A673 (cell line): ENCODE measurements at regions not wholly inside any gene's neighbourhood (a gene's known extent, or its start where the extent isn't known, plus 50 kb on each side); places are given as distances from the start of the nearest gene placed in this dataset.

Experiments used
- BruUV-seq: library from RNA; stranded (reverse); fragments of 400-500 nt; replicated peaks from 2 replicates; lab custom pipeline; 2021; lab: Mats Ljungman, UMichigan
- CTCF ChIA-PET: fragments of 300-600 bp; sonication (Branson Sonifier 250); formaldehyde crosslinking; loops from one replicate; lab custom pipeline; 2022; ENCODE audit warnings: antibody characterized with exemption; lab: Charles Lee
- POLR2A ChIA-PET: fragments of 300-600 bp; sonication (Branson Sonifier 250); formaldehyde crosslinking; loops from one replicate; lab custom pipeline; 2022; ENCODE audit warnings: antibody characterized with exemption; ENCODE audit not compliant: low non-redundant PET; lab: Charles Lee
- DNase-seq: peaks from one replicate; pipeline ENCODE4 v3.0.0-alpha.2; 2015; ENCODE audit warnings: low spot score
- H3K27ac ChIP-seq: fragments of 200-600 bp; sonication (generic); 2 replicates; pipeline ENCODE4 v1.5.1; 2016; ENCODE audit warnings: mixed run types, low read depth, mild to moderate bottlenecking, mixed read lengths, antibody characterized with exemption, low read length; ENCODE audit not compliant: poor library complexity, severe bottlenecking
- H3K27me3 ChIP-seq: fragments of 200-600 bp; sonication (generic); replicated peaks from 2 replicates; pipeline ENCODE4 v1.6.1; 2017; ENCODE audit warnings: mixed run types, low read depth, mild to moderate bottlenecking, mixed read lengths, antibody characterized with exemption, low read length; ENCODE audit not compliant: insufficient read depth, poor library complexity
- H3K36me3 ChIP-seq: fragments of 200-600 bp; sonication (generic); 2 replicates; pipeline ENCODE4 v1.6.1; 2016; ENCODE audit warnings: mixed run types, mild to moderate bottlenecking, mixed read lengths, antibody characterized with exemption, low read length; ENCODE audit not compliant: insufficient read depth, poor library complexity, severe bottlenecking
- H3K4me1 ChIP-seq: fragments of 200-600 bp; sonication (generic); 2 replicates; pipeline ENCODE4 v1.6.1; 2017; ENCODE audit warnings: mixed run types, mild to moderate bottlenecking, mixed read lengths, antibody characterized with exemption, low read length; ENCODE audit not compliant: insufficient read depth, poor library complexity, severe bottlenecking
- H3K4me3 ChIP-seq: fragments of 200-600 bp; sonication (generic); 2 replicates; pipeline ENCODE4 v1.5.1; 2016; ENCODE audit warnings: low read depth, mixed run types, mild to moderate bottlenecking, mixed read lengths, low read length; ENCODE audit not compliant: poor library complexity, severe bottlenecking
- H3K9me3 ChIP-seq: fragments of 200-600 bp; sonication (generic); 2 replicates; pipeline ENCODE4 v1.6.1; 2016; ENCODE audit warnings: mixed run types, low read depth, mild to moderate bottlenecking, mixed read lengths, antibody characterized with exemption, low read length; ENCODE audit not compliant: poor library complexity, severe bottlenecking
- CTCF ChIP-seq: fragments of 300-800, 200-600 bp; sonication (generic); conservative IDR thresholded peaks from 2 replicates; pipeline ENCODE4 v1.5.1; 2017; ENCODE audit warnings: low read depth, mild to moderate bottlenecking, antibody characterized with exemption, low read length, moderate library complexity, mixed read lengths
- EZH2 ChIP-seq: fragments of 200-600 bp; sonication (generic); IDR thresholded peaks from 2 replicates; pipeline ENCODE4 v1.6.1; 2017; ENCODE audit warnings: borderline replicate concordance, low read depth, mild to moderate bottlenecking, mixed read lengths, antibody characterized with exemption, low read length; ENCODE audit not compliant: poor library complexity, severe bottlenecking
- intact Hi-C: fragments of 100-400 bp; cut with micrococcal nuclease; formaldehyde crosslinking; loops from one replicate; pipeline ENCODE4 v1.10.0; 2022; ENCODE audit not compliant: unreplicated experiment

DNA sequence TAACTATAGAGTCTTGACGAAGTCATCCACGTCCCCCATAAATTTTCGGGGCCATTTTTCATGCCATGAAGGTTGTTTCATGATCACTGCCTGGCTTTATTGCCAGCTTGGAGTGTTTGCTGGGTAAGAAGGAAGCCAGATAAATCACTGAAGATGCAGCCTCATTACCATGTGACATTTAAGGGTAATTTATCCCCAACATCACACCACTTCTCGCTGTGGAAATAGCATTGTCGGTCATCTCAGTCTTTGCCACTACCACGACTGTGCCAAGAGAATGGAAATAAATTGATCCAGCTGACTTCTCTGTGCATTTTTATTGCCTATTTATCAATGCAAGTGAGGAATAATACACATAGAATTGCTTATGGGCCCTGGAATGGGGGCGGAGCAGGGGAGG is 617.9 kb downstream of the AJAP1 start:
- BruUV-seq, result no TSS peak
- TF ChIP-seq CTCF, result no peak
- no peak for TF ChIP-seq EZH2
- no peak overlapping the region for H3K4me3 ChIP-seq
- H3K36me3 ChIP-seq, result no peaks in the 10 kb centered on the region
- no peaks in the 10 kb centered on the region for H3K9me3 ChIP-seq
- DNase-seq, result no peak
- H3K4me1 ChIP-seq, result no peaks in the 10 kb centered on the region
- ChIA-PET CTCF (no interaction called here), POLR2A (no interaction called here)
- no peak overlapping the region for H3K27ac ChIP-seq
- intact Hi-C loops, result no loop called here
- no peaks in the 10 kb centered on the region for H3K27me3 ChIP-seq

GRCh38 chr1:5271264-5271663 is 616.9 kb downstream of the AJAP1 start:
- TF ChIP-seq EZH2 (no peak), CTCF (no peak)
- Histone ChIP-seq H3K27me3 (no peaks in the 10 kb centered on the region), H3K4me3 (no peak overlapping the region), H3K4me1 (no peaks in the 10 kb centered on the region), H3K27ac (no peak overlapping the region), H3K36me3 (no peaks in the 10 kb centered on the region), H3K9me3 (no peaks in the 10 kb centered on the region)
- BruUV-seq, result no TSS peak
- POLR2A ChIA-PET, result no interaction called here
- CTCF ChIA-PET, result no interaction called here
- DNase-seq, result no peak
- intact Hi-C loops, result no loop called here

DNA sequence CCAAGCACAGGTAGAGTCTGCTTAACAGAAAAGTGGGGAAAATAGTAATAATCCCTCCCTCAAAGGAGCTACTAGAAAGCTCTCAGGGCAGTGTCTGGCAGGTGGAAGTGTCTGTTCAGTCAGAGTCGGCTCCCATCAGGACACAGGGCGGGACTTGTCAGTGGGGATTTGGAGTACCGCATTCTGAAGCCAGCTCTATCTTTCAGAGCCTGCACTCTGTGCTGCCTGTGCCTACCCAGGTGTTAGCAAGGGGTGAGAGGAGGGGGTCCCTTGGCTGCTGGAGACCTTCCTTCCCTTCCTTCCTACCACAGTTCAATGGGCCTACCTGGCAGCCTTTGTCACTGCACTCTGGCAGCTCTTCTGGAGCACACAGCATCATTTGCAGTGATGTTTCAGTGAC is 615.5 kb downstream of the AJAP1 start:
- BruUV-seq, result no TSS peak
- Histone ChIP-seq H3K4me3 (no peak overlapping the region), H3K4me1 (no peaks in the 10 kb centered on the region), H3K9me3 (no peaks in the 10 kb centered on the region), H3K27ac (no peak overlapping the region), H3K36me3 (no peaks in the 10 kb centered on the region), H3K27me3 (no peaks in the 10 kb centered on the region)
- no peak for TF ChIP-seq CTCF
- TF ChIP-seq EZH2, result no peak
- CTCF ChIA-PET, result no interaction called here
- DNase-seq, result no peak
- intact Hi-C loops, result no loop called here
- POLR2A ChIA-PET, result no interaction called here
